Mesenchymal stem cell (in vitro differentiated cells and primary cell): ENCODE measurements at regions not wholly inside any gene's neighbourhood (a gene's known extent, or its start where the extent isn't known, plus 50 kb on each side); places are given as distances from the start of the nearest gene placed in this dataset.

Source experiments
- DNase-seq: peaks from one replicate; pipeline ENCODE4 v3.0.0-alpha.2; 2013
- H2AFZ ChIP-seq: one replicate; pipeline ENCODE4 v1.6.1; 2013; ENCODE audit warnings: low read depth, mild to moderate bottlenecking, control low read depth, inconsistent platforms, low read length, moderate library complexity
- H2AK5ac ChIP-seq: 2 replicates; pipeline ENCODE4 v1.6.1; 2013; ENCODE audit warnings: low read length, moderate library complexity, mild to moderate bottlenecking, inconsistent platforms; ENCODE audit not compliant: severe bottlenecking
- H2BK120ac ChIP-seq: one replicate; pipeline ENCODE4 v1.6.1; 2013; ENCODE audit warnings: low read depth, mild to moderate bottlenecking, inconsistent platforms, low read length, moderate library complexity
- H2BK12ac ChIP-seq, 2 experiments: one replicate each; pipeline ENCODE4 v1.6.1; 2013; ENCODE audit warnings: inconsistent platforms in 2 of 2, low read length in 2 of 2, mild to moderate bottlenecking in 2 of 2, moderate library complexity in 2 of 2, control low read depth in 1 of 2
- H2BK15ac ChIP-seq: one replicate; pipeline ENCODE4 v1.6.1; 2013; ENCODE audit warnings: mild to moderate bottlenecking, low read depth, inconsistent platforms; ENCODE audit not compliant: poor library complexity, severe bottlenecking
- H2BK5ac ChIP-seq: 2 replicates; pipeline ENCODE4 v1.6.1; 2013; ENCODE audit warnings: low read depth, mild to moderate bottlenecking, low read length, control low read depth, inconsistent platforms; ENCODE audit not compliant: poor library complexity, severe bottlenecking
- H3K14ac ChIP-seq, 2 experiments: one replicate each; pipeline ENCODE4 v1.6.1; 2013; ENCODE audit warnings: inconsistent platforms in 2 of 2, low read length in 2 of 2, control low read depth in 1 of 2, mild to moderate bottlenecking in 1 of 2, moderate library complexity in 1 of 2
- H3K18ac ChIP-seq, 2 experiments: one replicate each; pipeline ENCODE4 v1.6.1; 2013; ENCODE audit warnings: inconsistent platforms in 2 of 2, low read length in 2 of 2, control low read depth in 1 of 2, low read depth in 1 of 2, mild to moderate bottlenecking in 1 of 2
- H3K23ac ChIP-seq, 2 experiments: one replicate each; pipeline ENCODE4 v1.6.1; 2013; ENCODE audit warnings: inconsistent platforms in 2 of 2, low read length in 2 of 2, mild to moderate bottlenecking in 2 of 2, moderate library complexity in 2 of 2, control low read depth in 1 of 2
- H3K27ac ChIP-seq: 2 replicates; pipeline ENCODE4 v1.5.1; 2013; ENCODE audit warnings: mild to moderate bottlenecking, moderate library complexity, low read length, control low read depth, inconsistent platforms; ENCODE audit not compliant: poor library complexity, severe bottlenecking
- H3K27me3 ChIP-seq, 2 experiments: 2 replicates each; pipeline versions ENCODE4 v1.6.1 to v1.7.0; 2013; ENCODE audit warnings: low read length in 2 of 2, mild to moderate bottlenecking in 2 of 2, moderate library complexity in 2 of 2, control low read depth in 1 of 2, inconsistent platforms in 1 of 2; ENCODE audit not compliant: control insufficient read depth in 1 of 2, insufficient read depth in 1 of 2
- H3K36me3 ChIP-seq, 2 experiments: 2 replicates each; pipeline versions ENCODE4 v1.6.1 to v1.7.0; 2013; ENCODE audit warnings: low read length in 2 of 2, control low read depth in 1 of 2, inconsistent platforms in 1 of 2, low read depth in 1 of 2, mild to moderate bottlenecking in 1 of 2; ENCODE audit not compliant: insufficient read depth in 2 of 2, control insufficient read depth in 1 of 2
- H3K4ac ChIP-seq, 2 experiments: one replicate each; pipeline ENCODE4 v1.6.1; 2013; ENCODE audit warnings: inconsistent platforms in 2 of 2, low read length in 2 of 2, mild to moderate bottlenecking in 2 of 2, moderate library complexity in 2 of 2, control low read depth in 1 of 2, low read depth in 1 of 2
- H3K4me1 ChIP-seq: 2 replicates; pipeline ENCODE4 v1.6.1; 2013; ENCODE audit warnings: low read depth, low read length, control low read depth; ENCODE audit not compliant: control insufficient read depth, insufficient read depth
- H3K4me2 ChIP-seq: 2 replicates; pipeline ENCODE4 v1.6.1; 2013; ENCODE audit warnings: low read length, mild to moderate bottlenecking, inconsistent platforms; ENCODE audit not compliant: poor library complexity, severe bottlenecking
- H3K4me3 ChIP-seq, 2 experiments: 2 replicates each; pipeline versions ENCODE4 v1.5.1 to v1.7.0; 2013; ENCODE audit warnings: low read length in 2 of 2, mild to moderate bottlenecking in 2 of 2, control low read depth in 1 of 2, low read depth in 1 of 2; ENCODE audit not compliant: insufficient read depth in 1 of 2
- H3K79me1 ChIP-seq: replicated peaks from 2 replicates; pipeline ENCODE4 v1.6.1; 2013; ENCODE audit warnings: mild to moderate bottlenecking, control low read depth, low read length, inconsistent platforms; ENCODE audit not compliant: poor library complexity, severe bottlenecking
- H3K9ac ChIP-seq: 2 replicates; pipeline ENCODE4 v1.7.0; 2013; ENCODE audit warnings: mild to moderate bottlenecking, low read length, moderate library complexity
- H3K9me3 ChIP-seq: 2 replicates; pipeline ENCODE4 v1.7.0; 2013; ENCODE audit warnings: mild to moderate bottlenecking, low read length; ENCODE audit not compliant: control insufficient read depth
- H4K8ac ChIP-seq: one replicate; pipeline ENCODE4 v1.6.1; 2013; ENCODE audit warnings: inconsistent platforms, mild to moderate bottlenecking, low read length, moderate library complexity
- H4K91ac ChIP-seq: one replicate; pipeline ENCODE4 v1.6.1; 2013; ENCODE audit warnings: mild to moderate bottlenecking, low read length, inconsistent platforms
- WGBS: methylation state at CpG from one replicate; pipeline ENCODE4 v1.1.7; 2013; ENCODE audit warnings: mixed read lengths; 5-methylcytosine and 5-hydroxymethylcytosine counted together

DNA sequence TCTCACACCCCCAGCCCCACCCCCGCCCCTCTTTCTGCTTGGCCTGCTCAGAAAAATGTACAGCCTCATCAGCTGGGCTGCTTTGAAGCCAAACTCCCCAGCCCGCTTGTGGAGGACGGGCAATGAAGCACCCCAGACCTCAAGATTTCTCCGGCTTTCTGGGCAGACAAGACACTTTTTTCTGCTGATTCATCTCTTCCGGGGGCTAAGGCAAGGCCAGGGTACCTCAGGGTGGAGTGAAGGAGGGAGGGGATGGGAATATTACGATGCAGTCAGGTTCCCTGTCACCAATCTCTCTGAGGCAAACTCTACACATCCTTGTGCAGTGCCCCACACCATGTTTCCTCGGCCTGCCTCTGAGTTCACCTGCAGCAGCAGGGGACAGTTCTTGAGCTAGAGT lies 66.9 kb upstream of the ATP6AP2 start:
- no peak overlapping the region for H2BK120ac ChIP-seq
- no peak overlapping the region for H3K27ac ChIP-seq
- no peak overlapping the region for H2BK15ac ChIP-seq
- H2AFZ ChIP-seq, result no peak overlapping the region
- peaks cover 8% of the 10 kb centered on the region for H3K4me1 ChIP-seq
- H3K36me3 ChIP-seq, result no peaks in the 10 kb centered on the region
- no peak overlapping the region for H4K91ac ChIP-seq
- no peak overlapping the region for H3K14ac ChIP-seq
- WGBS, result 65% methylated on average over 6 of the region's 7 CpGs
- no peak overlapping the region for H2BK12ac ChIP-seq
- no peak overlapping the region for H3K18ac ChIP-seq
- no peak for DNase-seq
- no peak overlapping the region for H2BK5ac ChIP-seq
- peaks cover 0 to 56% of the 10 kb centered on the region in 2 experiments for H3K27me3 ChIP-seq
- no peak overlapping the region for H3K4ac ChIP-seq
- no peak overlapping the region for H4K8ac ChIP-seq
- H3K9me3 ChIP-seq, result no peaks in the 10 kb centered on the region
- no peaks in the 10 kb centered on the region for H3K79me1 ChIP-seq
- no peak overlapping the region for H3K9ac ChIP-seq
- peak overlapping the region; percentile 13 for H2AK5ac ChIP-seq
- H3K23ac ChIP-seq, result no peak overlapping the region
- no peak overlapping the region for H3K4me2 ChIP-seq
- no peak overlapping the region for H3K4me3 ChIP-seq

GRCh38 chrX:40513012-40513411 lies 67.8 kb upstream of the ATP6AP2 start:
- H2AFZ ChIP-seq, result no peak overlapping the region
- H2BK120ac ChIP-seq, result no peak overlapping the region
- no peak overlapping the region for H2BK15ac ChIP-seq
- H3K4me3 ChIP-seq, result no peak overlapping the region
- H3K23ac ChIP-seq, result no peak overlapping the region
- peaks cover 8% of the 10 kb centered on the region for H3K4me1 ChIP-seq
- H3K4ac ChIP-seq, result no peak overlapping the region
- no peak overlapping the region for H3K9ac ChIP-seq
- H3K14ac ChIP-seq, result no peak overlapping the region
- no peak for DNase-seq
- no peak overlapping the region for H2BK5ac ChIP-seq
- no peaks in the 10 kb centered on the region for H3K36me3 ChIP-seq
- H3K18ac ChIP-seq, result no peak overlapping the region
- no peak overlapping the region for H3K4me2 ChIP-seq
- no peaks in the 10 kb centered on the region for H3K9me3 ChIP-seq
- no peak overlapping the region for H4K8ac ChIP-seq
- WGBS, result 84% methylated on average over 5 of the region's 5 CpGs
- no peak overlapping the region for H4K91ac ChIP-seq
- peaks cover 0 to 54% of the 10 kb centered on the region in 2 experiments for H3K27me3 ChIP-seq
- H2BK12ac ChIP-seq, result no peak overlapping the region
- H3K79me1 ChIP-seq, result no peaks in the 10 kb centered on the region
- H2AK5ac ChIP-seq, result no peak overlapping the region
- H3K27ac ChIP-seq, result no peak overlapping the region

DNA sequence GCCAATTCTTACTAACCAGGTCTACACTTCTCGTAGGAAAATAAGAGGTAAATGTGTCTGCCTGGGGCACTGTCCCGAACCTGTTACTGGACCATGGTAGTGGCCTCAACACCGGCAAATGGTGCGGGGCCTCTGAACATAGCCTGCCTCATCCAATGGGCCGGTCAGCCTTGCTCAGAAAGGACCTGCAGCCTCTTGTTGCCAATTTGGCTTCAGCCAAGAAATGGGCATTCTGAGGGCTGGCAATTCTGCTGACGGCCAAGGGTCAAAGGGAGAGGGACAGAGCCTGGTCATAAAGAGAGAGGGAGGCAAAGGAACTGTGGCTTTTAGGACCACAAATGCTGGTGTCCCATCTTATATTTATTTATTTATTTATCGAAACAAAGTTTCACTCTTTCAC lies 69.5 kb upstream of the ATP6AP2 start:
- Histone ChIP-seq H2BK5ac (no peak overlapping the region), H2BK120ac (no peak overlapping the region), H3K27ac (no peak overlapping the region), H3K4me2 (no peak overlapping the region), H3K4me1 (peaks cover 12% of the 10 kb centered on the region), H4K91ac (no peak overlapping the region), H3K14ac (no peak overlapping the region), H3K18ac (no peak overlapping the region), H3K4me3 (no peak overlapping the region), H3K27me3 (peaks cover 0 to 63% of the 10 kb centered on the region in 2 experiments), H2AK5ac (no peak overlapping the region), H3K9ac (no peak overlapping the region), H4K8ac (no peak overlapping the region), H3K79me1 (no peaks in the 10 kb centered on the region), H2BK15ac (no peak overlapping the region), H2AFZ (no peak overlapping the region), H2BK12ac (no peak overlapping the region), H3K4ac (no peak overlapping the region), H3K9me3 (no peaks in the 10 kb centered on the region), H3K23ac (no peak overlapping the region), H3K36me3 (no peaks in the 10 kb centered on the region)
- WGBS, result 98% methylated on average over 5 of the region's 7 CpGs
- no peak for DNase-seq

DNA sequence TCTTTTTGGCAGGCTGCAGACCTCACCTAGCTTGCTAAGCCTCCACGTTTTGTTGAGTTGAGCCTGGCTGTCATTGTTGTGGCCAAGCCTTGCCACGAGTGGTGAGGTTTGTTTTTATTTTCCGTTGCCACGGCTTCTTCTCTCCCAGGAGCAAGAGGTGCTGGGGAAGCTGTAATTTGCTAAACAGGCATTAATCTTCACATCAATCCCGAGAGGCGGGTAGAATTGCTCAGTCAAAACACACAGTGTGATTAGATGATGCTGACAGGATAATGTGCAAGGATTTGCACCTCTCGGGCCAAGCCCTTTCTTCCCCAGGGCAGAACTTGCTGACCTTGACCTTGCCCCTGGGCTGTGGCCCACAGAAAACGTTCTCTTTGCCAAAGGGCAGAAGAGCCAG lies 72.2 kb upstream of the ATP6AP2 start:
- peak overlapping the region; percentile 77 for H2AK5ac ChIP-seq
- no peaks in the 10 kb centered on the region for H3K79me1 ChIP-seq
- no peak overlapping the region for H3K9ac ChIP-seq
- no peaks in the 10 kb centered on the region for H3K36me3 ChIP-seq
- no peak overlapping the region for H4K91ac ChIP-seq
- H3K4me1 ChIP-seq, result peaks cover 16% of the 10 kb centered on the region
- no peak overlapping the region for H3K4me3 ChIP-seq
- H4K8ac ChIP-seq, result no peak overlapping the region
- DNase-seq, result peak; percentile 9
- no peak overlapping the region for H3K4ac ChIP-seq
- no peak overlapping the region for H3K18ac ChIP-seq
- no peak overlapping the region for H3K27ac ChIP-seq
- H2AFZ ChIP-seq, result no peak overlapping the region
- 73% methylated on average over 8 of the region's 8 CpGs for WGBS
- no peak overlapping the region for H2BK15ac ChIP-seq
- H2BK5ac ChIP-seq, result no peak overlapping the region
- no peak overlapping the region for H2BK120ac ChIP-seq
- no peak overlapping the region for H2BK12ac ChIP-seq
- H3K27me3 ChIP-seq, result peaks cover 0 to 60% of the 10 kb centered on the region in 2 experiments
- H3K23ac ChIP-seq, result no peak overlapping the region
- no peak overlapping the region for H3K4me2 ChIP-seq
- no peaks in the 10 kb centered on the region for H3K9me3 ChIP-seq
- no peak overlapping the region for H3K14ac ChIP-seq
